ENCODE measurements at regions not wholly inside any gene's neighbourhood (a gene's known extent, or its start where the extent isn't known, plus 50 kb on each side); places are given as distances from the start of the nearest gene placed in this dataset.
"Not testable (repeated sequence)": the region's sequence is repeated elsewhere in the genome, so short reads cannot be mapped to it uniquely, and the experiment has no call there.

GRCh38 chr14:44417809-44418208 lies 89.3 kb downstream of the FSCB start:
- H3K27me3 Mint-ChIP-seq (ENCODE audit: insufficient read depth) = no peaks in the 10 kb centered on the region
- DNase-seq (ENCODE audit: low spot score) = no peak
- no peak overlapping the region for H3K4me3 Mint-ChIP-seq
- intact Hi-C loops (cut with micrococcal nuclease) = no loop called here
- H3K9me3 Mint-ChIP-seq = peaks cover 29% of the 10 kb centered on the region
- no peaks in the 10 kb centered on the region for H3K36me3 Mint-ChIP-seq (ENCODE audit: low read depth)
- H3K4me1 Mint-ChIP-seq (ENCODE audit: low read depth) = no peaks in the 10 kb centered on the region
- H3K27ac Mint-ChIP-seq = no peak overlapping the region

- no peak for DNase-seq (ENCODE audit: low spot score)
- Mint-ChIP-seq H3K4me1 (ENCODE audit: low read depth) (no peaks in the 10 kb centered on the region), H3K4me3 (no peak overlapping the region), H3K27ac (no peak overlapping the region), H3K36me3 (ENCODE audit: low read depth) (no peaks in the 10 kb centered on the region), H3K27me3 (ENCODE audit: insufficient read depth) (no peaks in the 10 kb centered on the region), H3K9me3 (peaks cover 25% of the 10 kb centered on the region)
- intact Hi-C loops (cut with micrococcal nuclease) = no loop called here
These were observed 92.4 kb downstream of the FSCB start for GRCh38 chr14:44414646-44415045.

GRCh38 chr14:44412858-44413569 lies 94.1 kb downstream of the FSCB start:
- no peaks in the 10 kb centered on the region for H3K27me3 Mint-ChIP-seq (ENCODE audit: insufficient read depth)
- DNase-seq (ENCODE audit: low spot score) = no peak
- H3K9me3 Mint-ChIP-seq = peaks cover 20% of the 10 kb centered on the region
- H3K4me3 Mint-ChIP-seq = no peak overlapping the region
- no peak overlapping the region for H3K27ac Mint-ChIP-seq
- intact Hi-C loops (cut with micrococcal nuclease) = no loop called here
- H3K4me1 Mint-ChIP-seq (ENCODE audit: low read depth) = no peaks in the 10 kb centered on the region
- H3K36me3 Mint-ChIP-seq (ENCODE audit: low read depth) = no peaks in the 10 kb centered on the region

GRCh38 chr14:44405011-44405486 lies 102.0 kb downstream of the FSCB start:
- Mint-ChIP-seq H3K27me3 (ENCODE audit: insufficient read depth) (no peaks in the 10 kb centered on the region), H3K36me3 (ENCODE audit: low read depth) (no peaks in the 10 kb centered on the region), H3K27ac (no peak overlapping the region), H3K9me3 (peaks cover 5% of the 10 kb centered on the region), H3K4me1 (ENCODE audit: low read depth) (no peaks in the 10 kb centered on the region), H3K4me3 (no peak overlapping the region)
- no peak for DNase-seq (ENCODE audit: low spot score)
- intact Hi-C loops (cut with micrococcal nuclease) = no loop called here

- H3K27ac Mint-ChIP-seq = no peak overlapping the region
- no peaks in the 10 kb centered on the region for H3K36me3 Mint-ChIP-seq (ENCODE audit: low read depth)
These were observed 102.5 kb downstream of the FSCB start for GRCh38 chr14:44404599-44404998.

GRCh38 chr14:44404036-44404435 lies 103.0 kb downstream of the FSCB start:
- Mint-ChIP-seq H3K36me3 (ENCODE audit: low read depth) (no peaks in the 10 kb centered on the region), H3K27me3 (ENCODE audit: insufficient read depth) (no peaks in the 10 kb centered on the region), H3K9me3 (peaks cover 6% of the 10 kb centered on the region), H3K4me3 (no peak overlapping the region), H3K27ac (no peak overlapping the region), H3K4me1 (ENCODE audit: low read depth) (no peaks in the 10 kb centered on the region)
- DNase-seq (ENCODE audit: low spot score) = no peak
- intact Hi-C loops (cut with micrococcal nuclease) = no loop called here

More at GRCh38 chr14:44404599-44404998, 102.5 kb downstream of the FSCB start:
- DNase-seq (ENCODE audit: low spot score) = no peak
- Mint-ChIP-seq H3K4me3 (no peak overlapping the region), H3K4me1 (ENCODE audit: low read depth) (no peaks in the 10 kb centered on the region), H3K27me3 (ENCODE audit: insufficient read depth) (no peaks in the 10 kb centered on the region), H3K9me3 (peaks cover 5% of the 10 kb centered on the region)
- intact Hi-C loops (cut with micrococcal nuclease) = no loop called here

- DNase-seq (ENCODE audit: low spot score) = no peak
- no peaks in the 10 kb centered on the region for H3K4me1 Mint-ChIP-seq (ENCODE audit: low read depth)
- H3K4me3 Mint-ChIP-seq = no peak overlapping the region
- no peak overlapping the region for H3K27ac Mint-ChIP-seq
- H3K9me3 Mint-ChIP-seq = peaks cover 10% of the 10 kb centered on the region
- H3K36me3 Mint-ChIP-seq (ENCODE audit: low read depth) = no peaks in the 10 kb centered on the region
- no peaks in the 10 kb centered on the region for H3K27me3 Mint-ChIP-seq (ENCODE audit: insufficient read depth)
- intact Hi-C loops (cut with micrococcal nuclease) = no loop called here
These were observed 103.9 kb downstream of the FSCB start for GRCh38 chr14:44403193-44403592.

- Mint-ChIP-seq H3K4me3 (no peak overlapping the region), H3K27me3 (ENCODE audit: insufficient read depth) (no peaks in the 10 kb centered on the region), H3K9me3 (peaks cover 13% of the 10 kb centered on the region), H3K4me1 (ENCODE audit: low read depth) (no peaks in the 10 kb centered on the region), H3K27ac (no peak overlapping the region), H3K36me3 (ENCODE audit: low read depth) (no peaks in the 10 kb centered on the region)
- intact Hi-C loops (cut with micrococcal nuclease) = no loop called here
- no peak for DNase-seq (ENCODE audit: low spot score)
These were observed 110.9 kb downstream of the FSCB start for GRCh38 chr14:44396226-44396625.

- intact Hi-C loops (cut with micrococcal nuclease) = no loop called here
- Mint-ChIP-seq H3K36me3 (ENCODE audit: low read depth) (no peaks in the 10 kb centered on the region), H3K4me1 (ENCODE audit: low read depth) (no peaks in the 10 kb centered on the region), H3K27me3 (ENCODE audit: insufficient read depth) (no peaks in the 10 kb centered on the region), H3K27ac (no peak overlapping the region), H3K4me3 (no peak overlapping the region), H3K9me3 (peaks cover 8% of the 10 kb centered on the region)
- DNase-seq (ENCODE audit: low spot score) = no peak
These were observed 114.1 kb downstream of the FSCB start for GRCh38 chr14:44392984-44393383.

GRCh38 chr14:44388306-44388705 lies 118.8 kb downstream of the FSCB start:
- no peak for DNase-seq (ENCODE audit: low spot score)
- Mint-ChIP-seq H3K27ac (no peak overlapping the region), H3K9me3 (peaks cover 5% of the 10 kb centered on the region), H3K36me3 (ENCODE audit: low read depth) (no peaks in the 10 kb centered on the region), H3K4me3 (no peak overlapping the region), H3K4me1 (ENCODE audit: low read depth) (no peaks in the 10 kb centered on the region), H3K27me3 (ENCODE audit: insufficient read depth) (no peaks in the 10 kb centered on the region)
- intact Hi-C loops (cut with micrococcal nuclease) = no loop called here

GRCh38 chr14:44385906-44386305 lies 121.2 kb downstream of the FSCB start:
- no peak overlapping the region for H3K4me3 Mint-ChIP-seq
- peaks cover 14% of the 10 kb centered on the region for H3K9me3 Mint-ChIP-seq
- intact Hi-C loops (cut with micrococcal nuclease) = no loop called here
- no peak for DNase-seq (ENCODE audit: low spot score)
- H3K27ac Mint-ChIP-seq = no peak overlapping the region
- H3K4me1 Mint-ChIP-seq (ENCODE audit: low read depth) = no peaks in the 10 kb centered on the region
- no peaks in the 10 kb centered on the region for H3K27me3 Mint-ChIP-seq (ENCODE audit: insufficient read depth)
- H3K36me3 Mint-ChIP-seq (ENCODE audit: low read depth) = no peaks in the 10 kb centered on the region

- H3K4me1 Mint-ChIP-seq (ENCODE audit: low read depth); intact Hi-C loops (cut with micrococcal nuclease); DNase-seq (ENCODE audit: low spot score); H3K4me3 Mint-ChIP-seq; H3K36me3 Mint-ChIP-seq (ENCODE audit: low read depth); H3K27me3 Mint-ChIP-seq (ENCODE audit: insufficient read depth); H3K27ac Mint-ChIP-seq: not testable (repeated sequence)
- H3K9me3 Mint-ChIP-seq = peaks cover 16% of the 10 kb centered on the region
These were observed 121.8 kb downstream of the FSCB start for GRCh38 chr14:44385296-44385695.

- H3K27ac Mint-ChIP-seq; H3K4me1 Mint-ChIP-seq (ENCODE audit: low read depth); DNase-seq (ENCODE audit: low spot score); intact Hi-C loops (cut with micrococcal nuclease); H3K27me3 Mint-ChIP-seq (ENCODE audit: insufficient read depth); H3K36me3 Mint-ChIP-seq (ENCODE audit: low read depth); H3K4me3 Mint-ChIP-seq: not testable (repeated sequence)
- peaks cover 16% of the 10 kb centered on the region for H3K9me3 Mint-ChIP-seq
These were observed 122.3 kb downstream of the FSCB start for GRCh38 chr14:44384601-44385293.
